Inflammatory macrophage treated with lipopolysaccharide for 4 hours (primary cell): ENCODE measurements at regions not wholly inside any gene's neighbourhood (a gene's known extent, or its start where the extent isn't known, plus 50 kb on each side); places are given as distances from the start of the nearest gene placed in this dataset.

Source experiments
- DNase-seq: peaks from one replicate; pipeline ENCODE4 v3.0.0-alpha.2; 2020

DNA sequence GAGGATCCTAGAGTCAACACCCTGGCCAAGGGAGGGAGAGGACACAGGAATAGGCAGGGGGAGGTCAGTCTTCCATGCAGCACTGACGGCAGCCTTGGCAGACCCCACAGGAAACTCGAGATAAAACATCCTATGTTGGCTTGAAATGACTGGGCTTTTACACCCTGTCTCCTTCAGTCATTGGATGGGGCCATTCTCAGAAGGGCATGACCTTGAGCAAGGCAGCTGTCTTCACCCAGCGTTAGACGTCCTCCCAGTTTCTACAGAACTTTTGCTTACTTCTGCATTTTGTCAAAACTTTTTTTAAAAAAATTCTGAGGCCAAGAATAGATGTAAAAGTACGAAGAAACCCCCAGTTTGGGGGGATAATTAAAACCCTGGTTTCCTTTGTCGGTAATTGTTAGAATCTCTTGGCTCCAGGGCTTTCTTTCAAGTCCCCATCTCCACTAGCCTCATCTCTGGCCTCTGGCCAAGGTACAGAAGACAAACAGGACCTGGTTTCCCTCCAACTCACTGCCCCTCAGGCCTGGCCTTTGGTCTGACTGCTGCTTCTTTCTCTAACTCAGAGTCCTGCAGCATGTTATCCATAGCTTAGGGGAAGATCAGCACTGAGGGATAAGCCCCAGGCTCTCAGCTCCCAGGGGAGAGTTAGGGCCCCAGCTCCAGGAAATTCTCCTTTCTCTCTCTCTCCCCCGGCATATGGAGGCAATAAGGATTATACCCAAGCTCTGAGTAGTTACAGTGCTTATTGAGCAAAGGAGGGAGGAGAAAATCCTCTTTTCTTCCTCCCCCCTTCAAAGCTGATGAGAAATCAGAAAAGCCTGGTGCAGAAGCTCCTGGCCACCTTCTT, 51.6 kb upstream of the KCND3 start:
- no peak for DNase-seq

DNA sequence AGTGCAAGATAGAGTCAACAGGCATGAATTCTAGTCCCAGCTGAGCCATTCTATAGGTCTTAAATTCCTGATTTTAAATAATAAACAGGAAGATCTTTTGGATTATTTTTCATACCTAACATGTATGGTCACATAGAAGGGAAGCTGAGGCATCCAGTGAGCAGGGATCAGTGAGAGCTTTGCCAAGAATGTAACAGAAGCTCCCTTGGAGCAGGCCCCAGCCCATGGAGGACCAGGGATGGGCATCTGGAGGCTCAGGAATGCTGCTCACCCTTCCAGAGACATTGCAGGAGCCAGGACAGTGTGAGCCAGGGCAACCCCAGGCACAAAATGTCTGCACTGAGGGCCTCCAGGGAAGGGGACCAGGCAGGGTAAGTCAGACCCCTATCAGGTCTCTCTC, 54.4 kb upstream of the KCND3 start:
- DNase-seq, result no peak

DNA sequence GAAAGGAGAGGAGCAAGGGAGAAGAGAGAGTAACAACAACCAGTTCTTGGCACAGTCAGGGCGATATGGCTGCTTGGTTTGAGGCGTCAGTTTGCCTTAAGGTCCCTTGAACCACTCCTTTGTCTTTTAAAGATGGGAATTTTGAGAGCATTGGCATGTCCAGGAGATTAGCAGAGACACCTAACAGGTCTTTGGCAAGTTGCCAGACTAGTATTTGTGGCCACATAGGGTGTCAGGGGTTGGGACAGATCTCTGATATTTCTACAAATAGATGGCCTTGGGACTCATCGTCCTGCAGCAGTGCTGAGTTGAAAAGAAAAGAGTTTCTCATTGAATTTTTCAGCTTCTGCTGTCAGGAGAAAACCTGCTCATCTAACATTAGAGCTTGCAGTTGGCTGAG, 55.3 kb upstream of the KCND3 start:
- DNase-seq, result no peak

DNA sequence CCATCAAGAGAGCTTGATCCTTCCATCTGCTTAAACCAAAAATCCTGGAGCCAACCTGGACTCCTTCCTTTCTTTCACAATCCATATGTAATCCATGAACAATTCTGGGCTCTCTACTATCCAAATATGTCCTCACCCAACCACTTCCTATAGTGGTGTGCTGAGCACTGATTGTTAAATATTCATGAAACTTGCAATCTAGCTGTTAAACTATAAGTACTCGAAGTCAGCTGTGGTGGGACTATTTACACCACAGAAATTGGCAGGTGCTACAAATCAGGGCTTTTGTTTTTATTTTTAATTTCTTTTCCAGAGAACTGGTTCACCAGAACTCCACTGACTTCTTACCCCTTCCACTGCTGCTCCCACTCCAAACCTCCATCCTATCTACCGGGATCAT, 57.2 kb upstream of the KCND3 start:
- no peak for DNase-seq

DNA sequence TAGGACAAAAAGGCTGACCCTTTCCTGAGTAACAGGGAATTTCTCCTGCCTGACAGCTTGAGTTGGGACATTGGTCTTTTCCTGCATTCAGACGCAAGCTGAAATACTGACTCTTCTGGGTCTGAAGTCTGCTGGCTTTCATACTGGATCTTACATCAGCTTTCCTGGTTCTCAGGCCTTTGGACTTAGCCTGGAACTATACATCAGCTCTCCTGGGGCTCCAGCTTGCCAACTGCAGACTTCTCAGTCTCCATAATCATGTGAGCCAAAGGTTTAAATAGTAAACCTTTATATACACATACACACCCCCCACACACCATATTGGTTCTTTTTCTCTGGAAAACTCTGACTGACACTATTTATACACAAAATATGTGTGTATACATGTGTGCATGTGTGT, 59.0 kb upstream of the KCND3 start:
- no peak for DNase-seq

DNA sequence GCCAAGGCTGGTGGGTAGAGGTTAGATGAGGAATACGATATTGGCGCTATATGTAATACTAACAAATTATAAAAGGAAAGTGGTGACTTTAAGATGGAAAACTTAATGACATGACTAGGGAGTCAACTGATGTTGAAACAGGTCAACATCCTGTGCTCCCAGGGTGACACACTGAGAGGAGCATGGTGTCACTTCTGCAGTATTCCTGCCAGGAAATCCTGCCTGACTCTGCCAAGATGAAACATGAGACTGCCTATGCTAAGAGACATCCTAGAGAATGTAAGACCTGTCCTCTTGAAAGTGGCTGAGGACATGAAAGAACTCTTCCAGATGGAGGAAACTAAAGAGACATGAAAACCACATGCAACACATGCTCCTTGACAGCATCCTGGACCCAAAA, 65.0 kb upstream of the KCND3 start:
- no peak for DNase-seq

DNA sequence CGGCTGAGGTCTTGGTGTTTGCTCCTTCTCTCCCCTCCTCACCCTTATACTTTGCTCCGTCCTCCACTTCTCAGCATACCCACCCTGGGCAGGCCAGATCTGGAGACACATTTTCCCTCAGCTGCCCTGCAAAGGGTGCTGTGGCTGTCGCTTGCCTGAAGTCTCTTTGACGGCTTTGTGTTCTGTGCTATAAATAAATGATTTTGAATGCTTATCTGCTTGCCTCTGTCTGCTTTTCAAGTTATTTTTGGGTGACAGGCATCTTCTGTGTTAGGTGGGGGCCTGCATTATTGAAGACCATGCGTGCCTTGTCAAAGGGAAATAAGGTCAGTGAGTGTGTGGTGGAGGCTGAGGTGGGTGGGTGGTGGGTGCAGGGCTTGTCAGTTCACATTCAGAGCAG, 66.9 kb upstream of the KCND3 start:
- no peak for DNase-seq

DNA sequence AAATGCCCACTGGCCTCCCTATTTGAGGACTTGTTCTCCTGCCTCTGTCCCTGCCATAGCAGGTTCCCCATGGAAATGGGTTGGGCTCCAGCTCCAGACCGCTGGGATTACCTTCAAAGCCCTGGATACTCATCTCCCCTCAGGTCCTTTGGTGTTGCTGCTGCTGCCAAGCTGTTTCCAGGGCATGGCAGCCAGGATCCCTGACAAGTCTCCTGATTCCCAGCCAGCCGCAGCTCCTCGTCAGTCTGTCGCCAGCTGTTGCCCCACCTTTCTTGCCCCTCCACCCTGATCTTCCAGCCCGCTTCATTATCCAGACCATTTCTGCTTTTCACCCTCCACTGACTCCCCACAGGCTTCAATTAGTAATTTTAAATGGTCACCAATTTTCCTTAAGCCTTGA, 68.3 kb upstream of the KCND3 start:
- no peak for DNase-seq

DNA sequence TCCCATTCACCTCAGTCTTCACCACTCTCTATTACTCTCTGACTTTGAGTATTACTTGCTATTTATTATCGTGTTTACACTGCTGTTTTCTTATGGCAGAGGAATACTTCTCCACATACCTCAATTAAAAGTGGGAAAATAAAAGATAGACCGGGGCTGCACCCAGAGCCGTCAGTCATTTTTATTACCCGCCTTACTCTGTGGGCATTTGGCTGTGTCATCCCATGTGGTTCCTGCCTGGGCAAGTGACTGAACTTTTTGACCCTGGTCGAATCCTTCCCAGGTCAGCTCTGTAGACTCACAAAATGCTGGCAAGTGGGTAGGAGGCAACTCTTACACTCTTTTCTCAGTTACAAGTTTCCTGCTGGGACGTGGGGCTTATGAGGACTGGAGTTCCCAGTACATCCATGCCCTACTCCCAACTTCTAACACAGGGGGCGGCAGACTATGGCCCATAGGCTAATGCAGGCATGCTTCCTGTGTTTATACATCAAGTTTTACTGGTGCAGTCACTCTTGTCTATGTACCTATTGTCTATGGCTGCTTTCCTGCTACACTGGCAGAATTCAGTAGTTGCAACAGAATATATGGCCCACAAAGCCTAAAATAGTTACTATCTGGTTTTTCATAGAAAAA, 69.5 kb upstream of the KCND3 start:
- no peak for DNase-seq

DNA sequence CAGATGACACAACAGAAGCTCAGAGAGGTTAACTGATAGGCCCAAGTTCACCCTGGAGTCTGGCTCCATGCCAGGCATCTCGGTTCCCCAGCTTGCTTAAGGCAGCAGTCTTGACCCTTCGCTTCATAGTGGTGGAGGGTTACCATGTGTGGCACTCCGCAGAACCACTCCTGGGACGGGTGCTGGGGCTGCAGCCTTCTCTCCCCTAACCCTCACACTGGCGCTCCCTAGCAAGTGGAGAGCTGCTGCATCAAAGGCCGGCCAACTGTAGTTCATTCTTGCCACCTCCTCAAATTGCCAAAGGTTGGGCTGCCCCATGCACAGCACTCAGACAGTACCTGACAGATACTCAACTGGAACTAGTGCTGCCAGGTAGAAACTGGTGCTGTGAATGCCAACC, 70.2 kb upstream of the KCND3 start:
- no peak for DNase-seq

DNA sequence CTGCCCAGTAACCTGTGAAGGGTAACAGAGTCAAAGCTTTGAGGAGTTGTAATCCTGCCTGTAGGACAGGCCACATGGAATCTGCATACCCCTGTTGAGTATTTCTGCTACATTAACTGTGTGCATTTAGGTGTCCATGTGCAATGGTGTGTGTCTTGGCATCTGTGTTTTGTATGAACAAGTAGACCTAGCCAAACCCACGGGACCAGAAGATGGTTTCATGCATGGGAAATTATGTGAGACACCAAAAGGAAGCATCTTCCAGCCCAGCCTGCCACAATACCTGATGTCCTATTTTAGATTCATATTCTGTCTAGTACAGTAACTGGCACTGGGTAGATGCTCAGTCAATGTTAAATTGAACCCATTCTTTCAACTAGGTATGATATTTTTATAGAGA, 70.8 kb upstream of the KCND3 start:
- no peak for DNase-seq

DNA sequence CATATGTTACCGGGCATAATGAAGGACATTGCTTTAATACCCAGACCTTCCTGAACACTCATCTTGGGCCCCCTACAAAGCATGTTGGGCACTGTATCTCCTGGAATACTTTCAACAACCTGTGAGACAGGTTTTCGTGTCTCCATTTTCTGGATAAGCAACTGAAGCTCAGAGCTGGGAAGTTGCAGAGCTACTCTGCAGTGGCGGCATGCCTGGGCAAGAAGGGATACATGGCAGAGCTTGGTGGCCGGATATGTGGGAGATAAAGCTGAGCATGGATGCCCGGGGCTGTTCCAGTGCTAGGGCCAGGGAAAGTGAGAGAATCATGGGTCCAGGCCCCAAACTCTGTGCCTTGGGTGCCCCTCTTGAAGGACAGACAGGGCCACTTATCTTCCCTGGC, 71.6 kb upstream of the KCND3 start:
- DNase-seq, result no peak

DNA sequence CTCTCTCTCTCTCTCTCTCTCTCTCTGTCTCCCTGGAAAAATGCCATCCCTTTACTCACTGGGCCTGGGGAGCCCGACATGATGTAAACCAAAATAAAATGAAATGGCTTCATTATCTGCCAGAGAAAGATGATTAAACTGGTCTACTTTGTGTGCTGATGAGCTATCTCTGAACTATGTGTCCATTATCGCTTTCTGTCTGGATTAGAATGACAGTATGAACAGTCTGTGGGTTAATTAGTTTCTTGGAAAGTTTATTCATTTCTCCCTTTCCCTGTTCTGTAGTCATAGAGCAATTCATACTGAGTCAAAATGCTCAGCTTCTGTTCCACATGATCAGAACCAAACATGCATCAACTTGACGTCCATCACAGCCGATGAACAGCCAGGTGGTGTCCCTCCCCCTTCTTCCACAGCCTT, 72.4 kb upstream of the KCND3 start:
- DNase-seq, result no peak

DNA sequence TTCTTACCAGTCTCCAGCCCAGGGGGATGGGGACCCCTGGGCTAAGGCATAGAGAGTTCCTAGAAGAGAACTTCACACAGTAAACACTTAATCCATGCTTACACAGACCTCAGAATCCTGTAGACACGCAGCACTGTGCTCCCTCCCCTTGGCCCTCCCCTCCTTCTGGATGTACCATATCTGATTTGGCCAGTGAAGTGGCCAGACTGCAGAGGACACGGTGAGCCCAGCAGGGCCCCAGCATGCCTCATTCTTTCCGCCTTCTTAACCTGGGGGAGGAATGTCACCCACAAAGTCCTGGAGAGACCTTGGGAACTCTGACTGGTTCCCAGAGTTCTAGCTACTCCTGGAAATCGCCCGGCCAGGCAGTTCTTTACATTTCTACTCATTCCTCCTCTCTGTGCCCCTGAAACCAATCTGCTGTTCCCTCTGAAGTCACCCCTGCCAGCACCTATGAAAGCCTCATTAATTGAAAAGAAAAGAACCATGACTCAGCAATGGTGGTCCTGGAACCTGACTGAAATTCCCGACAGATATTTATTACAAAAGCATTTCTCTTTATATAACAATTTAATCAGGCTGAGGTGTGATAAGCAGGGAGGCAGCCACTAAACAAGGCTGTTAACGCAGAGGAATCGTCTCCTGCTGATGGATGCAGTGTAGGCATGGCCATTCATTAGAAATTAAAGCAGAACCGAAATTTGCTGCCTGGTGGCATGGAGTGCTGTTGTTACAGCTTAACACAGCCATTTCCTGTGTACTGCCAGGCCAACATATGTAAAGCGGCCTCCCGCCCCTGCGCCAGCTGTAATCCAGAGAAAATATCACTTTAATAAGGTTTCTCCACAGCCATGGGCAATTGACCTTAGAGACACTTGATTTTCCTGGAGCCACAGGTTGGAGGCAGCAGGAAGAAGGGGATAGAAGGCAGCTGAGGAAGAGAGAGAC, 74.6 kb upstream of the KCND3 start:
- no peak for DNase-seq

DNA sequence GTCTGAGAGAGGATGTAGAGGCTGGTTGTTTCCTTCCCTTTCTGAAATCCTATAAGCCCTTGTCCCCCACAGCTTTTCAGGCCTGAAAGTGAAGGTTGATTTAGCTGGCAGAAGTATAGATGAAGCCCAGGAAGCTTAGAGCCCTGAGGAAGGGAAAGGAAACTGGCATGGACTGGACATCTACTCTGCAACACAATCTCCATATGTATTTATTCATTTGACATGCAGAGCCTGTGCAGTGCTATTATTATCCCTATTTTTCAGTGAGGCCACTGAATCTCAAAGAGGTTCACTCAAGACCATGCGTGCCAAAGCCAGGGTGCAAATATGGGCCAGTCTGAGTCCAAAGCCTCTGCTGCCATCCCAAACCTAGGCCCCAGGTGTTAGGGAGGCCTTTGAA, 78.5 kb upstream of the KCND3 start:
- no peak for DNase-seq

DNA sequence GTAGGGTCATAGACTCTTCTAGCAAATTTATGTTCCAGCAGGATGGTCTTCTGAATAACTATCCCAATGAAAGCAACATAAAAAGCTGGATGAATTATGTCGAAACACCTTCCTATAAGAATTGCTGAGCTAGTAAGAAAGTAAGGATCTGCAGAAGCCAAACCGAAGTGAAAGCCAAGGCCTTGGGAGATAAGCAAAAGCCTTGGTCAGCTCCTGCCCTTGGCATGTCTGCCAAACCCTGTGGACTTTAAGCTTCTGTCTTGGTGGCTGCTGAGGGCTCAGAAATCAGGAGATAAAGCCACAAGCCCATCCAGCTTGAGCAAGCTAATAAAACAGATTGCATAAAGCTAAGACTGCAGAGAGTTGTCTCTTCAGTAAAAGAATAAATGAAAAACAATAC, 81.2 kb upstream of the KCND3 start:
- DNase-seq, result no peak

DNA sequence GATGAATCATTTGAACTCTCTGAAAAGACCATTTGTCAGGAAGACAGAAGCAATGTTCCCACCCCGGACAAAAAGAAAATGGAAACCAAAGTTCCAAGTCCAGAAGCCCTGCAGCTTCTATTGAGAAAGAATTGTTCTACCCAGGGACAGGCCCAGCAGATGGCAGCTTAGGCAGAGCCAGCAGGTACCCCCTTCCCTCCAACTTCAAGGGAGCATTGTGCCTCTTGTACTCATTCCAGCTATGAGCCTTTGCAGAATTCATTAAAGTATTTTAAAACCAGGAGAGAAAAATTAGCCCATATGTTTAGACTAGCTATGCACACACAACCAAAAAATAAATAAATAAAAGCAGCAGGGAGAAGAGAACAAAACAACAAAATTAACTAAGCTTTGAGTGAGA, 85.2 kb upstream of the KCND3 start:
- DNase-seq, result no peak

DNA sequence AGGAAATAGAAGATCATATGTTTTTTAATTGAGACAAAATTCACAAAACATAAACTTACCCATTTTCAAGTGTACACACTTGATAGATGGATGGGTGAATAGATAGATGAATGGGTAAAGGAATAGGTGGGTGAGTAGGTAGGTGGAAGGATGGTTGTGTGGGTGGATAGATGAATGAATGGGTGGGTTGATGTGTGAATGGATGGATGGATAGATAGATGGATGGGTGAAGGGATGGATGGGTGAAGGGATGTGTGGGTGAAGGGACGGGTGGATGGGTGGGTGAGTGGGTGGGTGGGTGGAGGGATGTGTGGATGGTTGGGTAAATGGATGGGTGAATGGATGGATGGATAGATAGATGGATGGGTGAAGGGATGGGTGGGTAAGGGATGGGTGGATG, 86.1 kb upstream of the KCND3 start:
- no peak for DNase-seq

DNA sequence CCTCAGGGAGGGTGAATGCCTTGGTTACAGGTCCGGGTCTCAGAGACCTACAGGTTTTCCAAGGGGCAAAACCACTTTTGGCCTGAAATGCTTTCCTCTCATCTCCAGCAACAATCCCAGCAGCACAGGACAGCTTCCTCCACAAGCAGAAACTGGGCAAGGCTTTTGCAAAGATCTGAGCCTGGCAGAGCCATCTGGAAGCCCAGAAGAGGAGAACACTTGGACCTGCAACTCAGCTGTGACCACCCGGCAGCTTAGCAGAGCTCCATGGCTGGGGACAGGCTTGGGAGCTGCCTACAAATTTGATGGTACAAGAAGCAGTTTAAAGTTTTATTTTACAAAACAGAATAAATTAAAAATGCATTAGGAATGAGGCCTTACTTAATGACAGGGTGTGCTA, 90.0 kb upstream of the KCND3 start:
- DNase-seq, result no peak

DNA sequence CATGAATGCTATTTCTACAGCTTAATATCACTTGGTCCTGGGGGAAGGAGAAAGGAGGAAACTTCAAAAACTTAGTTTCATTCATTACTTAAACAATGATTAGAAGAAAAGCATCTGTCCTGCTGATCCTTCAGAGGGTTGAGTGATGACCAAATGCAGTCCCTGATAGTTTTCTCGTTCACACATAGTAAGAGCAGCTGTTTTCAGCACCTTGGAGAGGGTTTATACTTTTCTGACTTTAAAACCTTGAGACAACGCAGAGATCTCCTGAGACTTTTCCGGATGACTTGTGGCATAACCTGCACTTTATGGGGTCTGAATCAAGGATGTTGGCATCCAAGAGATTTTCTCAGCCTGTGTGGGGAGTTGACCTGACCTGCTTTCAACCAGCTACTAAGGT, 94.0 kb upstream of the KCND3 start:
- DNase-seq, result no peak

DNA sequence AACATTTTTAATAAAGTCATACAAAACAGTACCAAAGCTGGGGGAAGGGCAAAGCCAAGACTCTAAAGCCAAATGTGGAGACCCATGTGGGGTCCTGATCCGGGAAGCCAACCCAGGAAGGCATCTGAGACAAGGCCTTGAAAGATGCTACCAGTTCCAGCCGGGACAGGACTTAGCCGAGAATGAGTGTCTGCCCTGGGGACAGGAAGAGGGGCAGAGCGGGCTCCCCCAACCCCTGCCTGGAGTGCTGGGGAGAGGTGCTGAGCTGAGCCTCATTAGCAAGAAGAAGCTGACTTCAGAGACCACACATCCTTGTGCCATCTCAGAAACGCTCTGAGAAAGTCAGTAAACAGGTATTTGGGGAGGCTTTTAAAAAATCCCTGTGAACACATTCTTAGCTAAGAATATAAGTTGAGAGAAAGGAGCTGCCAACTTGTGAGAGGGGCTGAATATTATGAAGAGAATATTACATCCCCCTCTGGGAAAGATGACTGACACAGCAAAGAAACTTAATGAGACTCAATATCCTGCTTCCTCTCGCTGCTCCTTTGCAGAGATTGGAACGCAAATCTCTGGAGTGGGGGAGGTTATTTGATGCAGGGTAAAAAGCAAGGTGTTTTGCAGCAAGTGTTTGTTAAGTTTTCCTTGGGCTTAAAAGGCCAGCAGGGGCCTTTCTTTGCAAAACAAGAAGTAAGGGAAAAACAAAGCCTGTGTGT, 103.3 kb upstream of the KCND3 start:
- no peak for DNase-seq

DNA sequence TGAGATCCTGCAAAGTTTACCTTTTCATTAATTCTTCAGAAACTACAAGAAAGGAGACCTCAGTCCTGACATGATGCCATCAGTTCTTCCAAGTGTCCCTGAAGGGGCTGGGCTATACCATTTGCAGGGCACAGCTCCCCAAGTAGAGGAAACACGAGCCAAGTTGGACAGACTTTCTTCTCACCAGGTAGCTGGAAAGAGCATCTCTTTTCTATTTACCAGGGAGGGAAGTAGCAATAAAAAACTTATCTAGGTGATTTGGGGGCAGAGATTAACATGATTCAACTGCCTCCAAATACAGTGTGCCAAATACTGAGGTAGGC, 103.9 kb upstream of the KCND3 start:
- no peak for DNase-seq

DNA sequence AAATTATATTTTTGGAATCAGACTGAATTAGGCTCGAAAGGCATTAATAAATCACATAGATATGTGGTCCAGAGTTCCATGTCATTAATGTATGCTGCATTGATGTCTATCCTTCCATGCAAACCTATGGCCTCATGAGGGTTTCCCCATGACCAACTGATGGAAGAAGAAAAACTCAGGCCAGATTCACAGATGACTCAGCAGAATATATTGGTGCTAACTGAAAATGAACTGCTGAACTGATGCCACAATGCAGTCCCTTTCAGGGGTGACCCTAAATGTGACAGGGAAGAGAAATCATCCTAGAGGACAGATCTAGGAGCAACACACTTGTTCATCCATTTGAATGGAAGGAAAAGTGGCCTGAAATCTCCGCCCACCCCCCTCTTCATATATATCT, 110.5 kb upstream of the KCND3 start:
- no peak for DNase-seq
